CD4-positive, alpha-beta T cell treated with Interleukin-6 for 4 hours (primary cell): ENCODE measurements at regions not wholly inside any gene's neighbourhood (a gene's known extent, or its start where the extent isn't known, plus 50 kb on each side); places are given as distances from the start of the nearest gene placed in this dataset.

ENCODE experiments used
- DNase-seq: peaks from one replicate; pipeline ENCODE4 v3.0.0-alpha.2; 2020; ENCODE audit warnings: mixed read lengths

DNA sequence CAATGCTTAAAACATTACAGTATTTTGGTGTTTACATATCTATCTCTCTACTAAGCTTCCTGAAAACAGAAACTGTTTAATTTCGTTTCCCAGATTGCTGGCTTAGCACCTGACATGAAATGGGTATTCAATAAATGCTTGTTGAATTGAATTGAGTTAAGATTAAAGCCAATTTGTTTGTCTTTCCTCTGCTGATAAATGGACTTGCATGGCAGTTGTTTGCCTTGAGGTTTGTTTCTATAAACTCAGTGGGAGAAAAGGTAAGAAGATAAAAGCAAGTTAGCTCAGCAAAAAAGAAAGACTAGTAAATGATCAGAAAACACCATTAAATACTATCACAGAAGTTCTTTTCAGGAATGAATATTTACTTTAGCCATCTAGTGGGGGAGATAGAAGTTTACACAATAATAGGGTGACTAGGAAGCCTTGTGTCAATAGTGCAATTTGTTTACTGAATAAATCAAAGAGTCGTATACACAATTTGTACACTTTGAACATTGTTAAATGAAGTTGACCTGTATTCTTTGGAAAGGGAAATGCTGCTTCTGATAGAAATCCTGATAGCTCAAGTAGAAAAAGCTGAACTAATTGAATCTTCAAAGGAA is 754.5 kb upstream of the FAM98A start:
- no peak for DNase-seq

DNA sequence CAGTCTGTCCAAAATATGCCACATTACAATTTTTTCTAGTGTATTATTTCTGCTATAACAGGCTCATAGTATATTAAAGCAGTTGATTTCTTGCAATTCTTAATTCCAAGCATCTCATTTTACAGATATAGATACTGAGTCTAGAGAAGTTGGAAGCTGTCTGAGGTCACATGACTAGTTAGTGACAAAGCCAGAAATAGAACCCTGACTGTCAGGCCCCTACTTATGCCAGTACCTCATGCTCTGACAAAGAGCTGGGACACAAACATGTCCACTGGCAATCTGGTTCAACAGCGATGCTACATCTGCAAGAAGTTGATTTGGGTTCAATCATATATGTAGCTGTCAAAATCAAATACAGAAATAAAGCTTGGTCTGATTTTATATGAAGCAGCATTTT is 750.4 kb upstream of the FAM98A start:
- DNase-seq: no peak

DNA sequence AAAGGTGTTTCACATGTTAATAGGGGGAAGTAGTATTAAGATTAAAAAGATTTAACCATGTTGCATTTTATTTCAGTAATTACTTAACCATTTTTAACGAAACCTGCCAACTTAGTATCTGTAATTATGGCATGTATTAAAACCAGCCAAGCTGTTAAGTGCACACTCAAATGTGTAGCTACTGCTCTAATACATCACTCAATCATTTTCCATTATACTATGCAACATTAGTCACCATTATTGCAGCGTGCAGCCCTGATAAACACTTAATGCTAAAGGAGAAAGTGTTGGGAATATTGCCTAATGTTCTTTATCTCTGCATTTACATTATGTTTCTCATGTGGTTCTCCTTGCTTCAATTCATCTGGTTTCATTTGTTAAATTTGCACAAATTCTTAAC is 745.9 kb upstream of the FAM98A start:
- DNase-seq: no peak

DNA sequence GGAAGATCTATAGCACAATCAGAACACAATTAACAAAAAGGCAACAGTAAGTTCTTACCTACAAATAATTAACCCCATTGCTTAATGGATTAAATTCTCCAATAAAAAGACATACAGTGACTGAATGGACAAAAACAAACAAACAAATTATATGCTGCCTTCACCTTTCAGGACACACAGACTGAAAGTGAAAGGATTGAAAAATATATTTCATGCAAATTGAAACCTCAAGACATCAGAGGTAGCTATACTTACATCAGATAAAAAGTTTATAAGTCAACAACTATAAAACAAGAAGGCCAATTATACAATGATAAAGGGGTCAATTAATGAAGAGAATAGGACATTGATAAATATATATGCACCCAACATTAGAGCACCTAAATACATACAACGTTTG is 741.2 kb upstream of the FAM98A start:
- DNase-seq: no peak

DNA sequence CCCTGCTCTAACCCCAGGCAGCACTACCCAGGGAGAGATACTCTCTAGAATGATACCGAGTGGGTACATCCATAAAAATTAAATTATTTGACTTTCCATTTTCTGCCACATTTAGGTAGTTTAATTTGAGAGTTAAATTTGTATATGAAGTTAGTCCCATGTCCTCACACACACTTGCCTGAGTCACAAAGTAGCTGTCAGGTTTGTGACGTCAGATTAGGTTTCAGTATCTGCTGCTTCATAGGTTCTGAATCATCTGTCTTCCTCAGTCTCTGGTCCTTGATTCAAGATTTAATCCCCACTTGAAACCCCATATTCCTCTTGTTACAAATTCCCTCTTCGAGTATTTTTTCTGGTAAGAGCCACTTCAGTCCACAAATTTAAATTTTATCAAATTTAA is 738.6 kb upstream of the FAM98A start:
- no peak for DNase-seq

DNA sequence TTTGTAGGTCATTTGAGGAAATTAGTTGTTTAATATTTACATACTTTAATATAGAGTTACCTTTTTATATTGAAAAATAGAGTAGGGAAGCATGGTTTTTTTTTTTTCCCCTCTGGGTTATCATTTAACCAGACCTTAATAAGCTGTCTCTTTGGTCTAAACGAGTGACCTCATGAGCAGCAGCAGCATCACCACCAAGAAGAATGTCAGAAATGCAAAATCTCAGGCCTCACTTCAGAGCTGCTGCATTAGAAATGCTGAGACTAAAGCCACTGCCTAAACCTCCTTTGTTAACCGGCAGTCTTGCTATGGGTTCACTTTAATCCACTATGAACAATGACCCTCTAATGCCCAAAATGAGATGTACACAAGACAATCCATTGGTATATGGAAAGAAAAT is 733.7 kb upstream of the FAM98A start:
- no peak for DNase-seq

DNA sequence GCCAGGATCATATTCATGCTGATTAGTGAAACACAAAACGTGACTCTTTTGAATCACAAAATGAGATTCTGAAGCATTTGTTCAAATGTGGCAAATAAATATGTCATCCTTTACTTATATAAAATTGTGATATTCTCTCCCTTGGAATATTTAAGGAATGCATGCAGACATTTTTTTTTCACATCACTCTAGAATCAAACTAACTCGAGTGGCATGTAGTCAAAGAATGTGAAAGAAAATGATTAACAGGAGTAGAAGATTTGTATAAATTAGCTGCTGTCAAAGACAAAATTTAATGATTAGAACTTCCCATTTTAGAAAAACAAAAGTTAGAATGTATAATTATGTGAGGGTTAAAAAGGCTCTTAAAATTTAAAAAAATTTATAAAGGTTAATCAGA is 721.0 kb upstream of the FAM98A start:
- no peak for DNase-seq

DNA sequence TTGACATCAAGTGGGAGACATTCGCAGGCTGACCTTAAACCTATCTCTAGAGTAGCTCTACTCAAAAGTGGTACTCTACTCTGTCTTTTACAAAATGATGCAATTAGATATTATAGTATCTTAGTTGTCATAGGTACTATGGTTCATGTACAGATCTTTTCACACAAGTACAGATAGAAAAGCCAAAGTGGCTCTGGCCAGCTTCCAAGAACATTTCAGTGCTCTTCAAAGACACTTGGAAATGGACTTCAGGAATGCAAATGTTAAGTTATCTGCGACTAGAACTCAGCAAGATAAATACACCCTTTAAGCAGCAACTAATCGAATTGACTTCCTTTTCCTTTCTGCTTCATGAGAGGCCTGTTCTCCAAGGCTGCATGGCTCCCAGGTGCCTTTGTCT is 718.7 kb upstream of the FAM98A start:
- no peak for DNase-seq

DNA sequence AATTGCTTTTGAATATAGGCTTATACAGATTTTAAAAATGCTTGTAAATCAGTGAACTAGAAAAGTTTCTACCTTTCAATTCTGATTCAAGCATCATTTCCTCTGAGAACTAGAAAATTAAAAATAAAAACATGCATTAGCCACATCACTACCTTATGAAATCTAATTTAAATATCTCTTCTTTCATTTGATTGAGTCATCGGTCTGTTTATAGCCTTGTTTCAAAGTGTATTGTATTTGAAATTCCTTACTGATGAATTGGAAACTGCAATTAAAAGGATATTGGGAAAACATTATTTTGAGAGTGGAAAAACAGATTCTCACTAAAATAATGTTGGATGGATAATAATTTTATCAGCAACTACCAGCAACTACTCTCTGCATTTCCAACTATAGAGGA is 717.7 kb upstream of the FAM98A start:
- no peak for DNase-seq

DNA sequence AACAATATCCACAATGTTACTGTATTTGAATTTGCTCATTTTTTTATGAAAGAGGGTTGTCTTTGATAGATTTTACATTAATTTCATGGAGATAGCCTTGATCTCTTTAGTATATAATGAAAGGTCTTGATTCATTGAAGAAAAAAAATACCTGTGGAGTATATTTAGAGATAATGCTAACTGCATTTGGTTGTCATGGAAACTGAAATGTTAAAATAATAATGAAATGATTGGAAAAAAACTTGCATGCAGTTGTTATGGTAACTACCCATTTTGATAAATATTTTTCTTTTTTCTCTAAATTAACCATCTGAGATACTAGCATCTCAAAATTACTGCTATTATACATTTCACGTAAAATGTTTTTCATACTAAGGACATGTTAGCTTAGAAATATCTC is 712.7 kb upstream of the FAM98A start:
- no peak for DNase-seq

DNA sequence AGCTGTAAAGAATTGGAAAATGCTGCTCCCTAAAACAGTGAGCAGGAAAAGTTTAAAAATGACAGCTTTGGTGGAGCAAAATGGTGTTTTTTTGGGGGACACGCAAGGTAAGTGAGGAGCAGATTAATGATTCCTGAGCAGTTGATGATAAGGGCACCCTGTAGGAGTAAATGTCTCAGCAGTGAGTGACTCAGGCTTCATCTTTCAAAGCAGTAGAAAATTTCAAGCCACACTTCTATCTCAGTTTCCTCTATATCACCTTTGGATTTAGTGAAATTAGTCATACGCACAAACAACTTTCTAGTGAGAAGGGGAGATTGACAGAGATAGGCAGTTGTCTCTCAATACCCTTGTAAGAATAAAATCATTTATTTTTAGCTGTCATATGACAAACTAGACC is 709.0 kb upstream of the FAM98A start:
- DNase-seq: no peak

DNA sequence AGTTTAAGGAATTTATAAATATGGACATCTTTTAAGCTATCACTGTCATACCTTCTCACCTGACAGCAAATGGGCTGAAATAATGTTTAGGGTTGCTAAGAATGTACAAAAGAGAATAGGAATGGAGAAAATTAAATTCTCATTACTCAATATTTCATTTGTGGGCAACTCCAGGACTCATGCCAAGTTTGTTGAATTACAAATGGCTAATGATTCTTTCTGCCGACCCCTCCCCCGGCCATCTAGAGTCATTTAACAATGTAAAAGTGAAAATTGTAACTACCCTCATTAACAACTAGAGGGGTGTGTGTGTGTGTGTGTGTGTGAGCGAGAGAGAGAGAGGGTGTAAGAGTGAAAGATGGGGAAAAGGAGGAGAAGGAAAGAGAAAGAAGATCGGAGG is 708.5 kb upstream of the FAM98A start:
- no peak for DNase-seq

DNA sequence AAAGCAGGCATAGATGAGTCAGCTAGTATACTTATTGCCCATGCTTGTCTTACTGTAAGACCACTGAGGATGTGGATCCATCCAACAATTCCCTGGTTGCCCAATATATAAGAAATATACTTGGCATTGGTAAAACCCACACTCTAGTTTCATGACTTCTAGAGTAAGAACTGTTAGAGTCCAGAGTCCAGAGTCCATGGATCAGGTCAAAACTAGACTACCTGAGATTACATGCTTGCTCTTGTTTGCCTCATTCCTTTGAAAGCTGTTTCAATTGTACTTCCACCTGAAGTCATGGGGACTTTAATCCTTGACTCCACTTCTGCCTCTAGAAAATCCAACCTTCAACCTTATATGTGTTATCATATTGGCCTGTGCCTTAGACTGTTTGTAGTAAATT is 707.6 kb upstream of the FAM98A start:
- no peak for DNase-seq

DNA sequence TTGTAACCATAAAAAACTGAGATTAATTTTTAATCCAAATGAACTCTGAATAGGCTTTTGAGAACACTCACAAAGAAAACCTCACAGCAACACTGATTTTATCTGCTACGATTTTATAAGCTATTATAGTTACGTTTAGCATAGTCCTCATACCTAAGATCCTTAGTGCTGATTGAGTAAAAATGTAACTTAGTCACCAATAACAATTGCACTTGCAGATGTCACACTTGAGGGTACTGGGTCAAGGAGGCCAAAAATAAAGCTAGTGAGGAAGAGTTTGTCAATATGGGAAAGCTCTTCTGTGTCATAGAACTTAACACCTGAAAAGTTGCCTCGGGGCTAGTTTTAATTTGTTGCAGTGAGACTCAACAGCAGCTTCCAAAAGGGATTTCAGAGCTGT is 706.5 kb upstream of the FAM98A start:
- no peak for DNase-seq

DNA sequence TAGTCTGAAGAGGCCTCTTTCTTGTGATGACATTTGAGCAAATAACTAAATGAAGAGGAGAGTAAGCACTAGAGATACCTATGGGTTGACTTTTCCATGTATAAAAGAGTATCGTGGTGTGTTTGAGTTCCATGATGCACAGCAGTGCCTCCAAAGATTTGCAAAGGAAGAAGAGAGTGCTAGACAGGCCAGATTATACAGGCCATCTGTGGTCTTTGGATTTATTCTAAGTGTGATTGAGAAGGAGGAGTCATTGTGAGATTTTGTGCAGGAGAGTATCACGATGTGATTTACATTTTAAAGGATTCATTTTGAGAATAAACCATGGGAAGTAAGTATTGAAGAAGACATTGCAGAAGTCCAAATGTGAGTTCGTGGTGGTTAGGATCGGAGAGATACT is 695.9 kb upstream of the FAM98A start:
- no peak for DNase-seq

DNA sequence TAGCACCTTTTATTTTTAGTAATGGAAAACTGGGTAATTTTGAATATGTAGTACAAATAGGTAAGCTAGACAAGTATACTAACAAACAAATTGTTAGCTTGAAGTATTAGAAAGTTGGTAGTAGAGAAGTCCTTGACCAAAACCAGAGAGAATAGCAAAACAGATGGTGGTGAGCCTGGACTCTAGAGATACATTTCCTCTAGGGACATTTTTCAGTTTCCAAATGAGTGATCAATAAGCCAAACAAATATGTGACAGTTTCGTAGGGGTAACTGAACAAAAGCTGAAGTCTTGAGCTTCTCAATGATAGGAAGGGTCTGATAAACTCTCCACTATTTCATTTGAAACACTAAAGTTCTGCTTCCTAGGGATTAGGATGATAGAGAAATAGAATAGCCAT is 692.0 kb upstream of the FAM98A start:
- DNase-seq: no peak

DNA sequence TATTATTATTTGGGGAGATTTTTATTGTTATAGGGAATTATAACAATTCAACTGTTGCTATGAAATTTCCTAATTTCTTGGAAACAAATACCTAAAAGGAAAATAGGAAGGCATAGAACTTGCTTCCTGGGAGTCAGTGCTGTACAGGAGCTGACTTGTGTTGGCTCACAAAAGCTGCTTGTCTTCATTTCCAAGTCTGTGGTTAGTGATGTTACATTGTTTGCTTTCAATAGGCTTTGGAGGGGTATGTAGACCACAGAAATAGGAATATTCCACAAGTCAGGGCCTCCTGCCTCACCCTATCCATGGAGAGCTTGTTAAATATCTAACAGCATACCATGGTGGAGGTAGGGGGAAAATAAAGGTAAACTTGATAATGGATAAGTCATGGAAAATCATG is 688.9 kb upstream of the FAM98A start:
- DNase-seq: no peak

DNA sequence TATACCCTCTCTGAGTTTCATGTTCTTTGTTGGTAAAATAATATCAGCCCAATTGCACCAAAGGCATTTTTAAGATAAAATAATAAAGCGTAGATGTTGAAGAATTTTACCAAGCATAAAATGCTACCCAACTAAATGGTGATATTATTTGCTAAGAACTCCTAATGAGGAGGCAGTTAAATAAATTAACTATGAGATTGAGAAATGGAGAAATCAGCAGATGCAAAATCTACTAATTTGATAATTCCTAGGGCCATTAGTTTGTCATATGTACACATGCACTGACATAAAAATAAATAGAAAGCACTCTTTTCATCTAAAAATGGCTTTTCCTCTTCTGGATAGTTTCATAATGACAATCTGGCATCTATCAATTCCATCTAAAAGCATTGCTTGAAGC is 681.5 kb upstream of the FAM98A start:
- DNase-seq: no peak

DNA sequence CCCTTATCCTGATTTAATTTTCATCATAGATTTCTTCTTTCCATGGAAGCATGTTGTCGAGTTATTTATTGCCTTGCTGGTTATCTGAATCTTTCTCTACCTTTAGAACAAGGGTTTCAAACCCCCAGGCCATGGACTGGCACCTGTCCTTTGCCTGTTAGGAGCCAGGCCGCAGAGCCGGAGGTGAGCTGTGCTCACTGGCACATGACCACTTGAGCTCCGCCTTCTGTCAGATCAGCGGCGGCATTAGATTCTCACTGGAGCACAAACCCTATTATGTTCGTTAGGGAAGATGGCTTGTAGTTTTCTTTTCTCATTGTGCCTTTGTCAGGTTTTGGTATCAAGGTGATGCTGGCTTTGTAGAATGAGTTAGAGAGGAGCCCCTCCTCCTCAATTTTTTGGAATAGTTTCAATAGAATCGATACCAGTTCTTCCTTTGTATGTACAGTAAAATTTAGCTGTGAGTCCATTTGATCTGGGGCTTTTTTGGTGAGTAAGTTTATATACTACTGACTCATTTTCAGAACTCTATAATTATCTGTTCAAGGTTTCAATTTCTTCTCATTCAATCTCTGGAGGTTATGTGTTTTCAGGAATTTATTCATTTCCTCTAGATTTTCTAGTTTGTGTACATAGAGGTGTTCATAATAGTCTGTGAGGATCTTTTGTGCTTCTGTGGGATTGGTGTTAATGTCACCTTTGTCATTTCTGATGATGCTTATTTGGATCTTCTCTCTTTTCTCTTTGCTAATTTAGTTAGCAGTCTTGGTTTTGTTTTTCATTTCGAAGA is 668.0 kb upstream of the FAM98A start:
- no peak for DNase-seq

DNA sequence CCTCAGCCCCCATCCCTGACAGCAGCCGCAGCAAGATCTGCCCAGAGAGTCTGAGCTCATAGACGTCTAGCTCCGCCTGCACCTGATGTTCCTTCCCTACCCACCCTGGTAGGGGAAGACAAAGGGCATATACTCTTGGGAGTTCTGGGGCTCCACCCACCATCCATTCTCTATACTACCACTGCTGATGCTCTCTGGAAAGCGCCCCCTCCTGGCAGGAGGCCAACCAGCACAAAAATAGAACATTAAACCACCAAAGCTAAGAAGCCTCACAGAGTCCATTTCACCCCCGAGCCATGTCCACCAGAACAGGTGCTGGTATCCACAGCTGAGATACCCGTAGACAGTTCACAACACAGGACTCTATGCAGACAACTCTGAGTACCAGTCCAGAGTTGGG is 662.6 kb upstream of the FAM98A start:
- DNase-seq: no peak

DNA sequence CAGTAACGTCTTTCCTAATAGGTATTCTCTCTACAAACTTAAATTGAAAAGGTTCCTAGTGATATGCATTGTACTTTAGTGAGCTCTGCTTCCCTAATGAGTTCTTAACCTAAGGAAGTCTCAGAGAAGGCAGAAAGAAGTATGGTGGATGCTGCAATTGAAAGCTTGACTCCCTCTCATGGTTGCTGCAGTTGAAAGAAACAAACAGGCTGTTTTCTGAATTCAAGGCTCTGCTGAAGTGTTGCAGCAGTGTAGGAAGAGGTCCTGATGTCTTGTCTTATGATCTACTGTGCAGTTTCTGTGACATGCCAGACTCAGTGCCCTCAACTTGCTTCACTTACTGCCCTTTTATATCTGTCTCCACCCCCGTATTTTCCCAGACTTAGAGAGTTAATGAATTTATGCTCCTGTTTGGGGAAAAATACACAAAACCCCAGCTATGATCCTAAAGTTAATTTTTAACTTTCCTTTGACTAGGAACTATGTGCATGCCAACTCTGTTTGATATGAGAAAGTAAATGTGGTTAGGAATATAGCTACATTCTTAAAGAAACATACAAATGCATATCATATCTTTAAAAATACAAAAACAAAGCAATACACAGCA is 655.3 kb upstream of the FAM98A start:
- no peak for DNase-seq

DNA sequence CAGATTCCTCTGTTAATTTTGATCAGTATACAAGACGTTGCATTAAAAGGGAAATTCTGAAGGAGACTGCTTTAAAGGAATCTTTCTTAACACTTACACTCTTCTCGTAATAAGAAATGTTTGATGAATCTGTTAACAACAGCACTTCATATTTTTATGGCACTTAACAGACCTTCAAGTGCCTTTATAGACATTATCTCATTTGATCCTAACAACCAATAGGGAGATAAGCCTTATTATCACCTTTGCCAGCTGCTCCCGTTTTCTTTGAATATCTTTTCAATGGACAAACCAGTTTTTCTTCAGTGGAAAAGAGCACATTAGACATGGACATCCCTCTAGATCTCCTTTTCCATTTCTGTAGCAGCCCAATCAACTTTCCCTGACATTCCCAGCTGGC is 653.0 kb upstream of the FAM98A start:
- no peak for DNase-seq

DNA sequence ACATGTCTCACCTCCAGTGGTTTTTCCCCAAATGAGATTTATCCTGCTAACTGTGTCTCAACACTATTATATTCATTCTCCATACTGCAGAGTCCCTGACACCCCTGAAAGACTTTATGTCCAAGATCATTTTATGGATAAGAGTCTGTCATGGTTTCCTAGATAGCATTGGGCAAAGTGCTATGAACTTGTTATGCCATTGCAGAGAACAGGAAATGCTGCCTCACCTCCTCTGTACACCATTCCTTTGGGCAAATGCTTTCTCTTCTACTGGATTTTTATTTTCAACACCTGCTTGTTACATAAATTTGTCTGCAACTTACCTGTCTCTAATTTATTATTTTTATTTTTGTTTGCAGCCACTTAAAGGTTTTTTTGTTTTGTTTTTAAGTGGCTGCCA is 652.5 kb upstream of the FAM98A start:
- no peak for DNase-seq

DNA sequence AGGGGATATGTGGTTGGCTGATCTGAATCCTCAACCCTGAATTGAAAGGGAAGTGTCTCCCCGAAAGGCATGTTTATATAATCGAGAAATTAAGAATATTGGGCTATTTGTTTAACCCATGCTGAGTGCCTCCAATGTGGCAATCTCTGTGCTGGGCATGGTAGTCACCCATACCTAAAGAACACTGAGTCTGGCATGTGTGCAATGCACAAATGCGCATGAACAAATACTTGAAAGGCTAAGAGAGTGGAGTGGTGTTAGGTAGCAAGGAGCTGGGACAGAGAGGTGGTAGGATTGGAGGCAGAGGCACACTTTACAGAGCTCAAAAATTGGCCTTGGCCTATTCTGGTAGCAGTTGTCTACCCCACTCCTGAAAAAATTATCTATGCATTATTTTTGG is 645.1 kb upstream of the FAM98A start:
- DNase-seq: no peak

DNA sequence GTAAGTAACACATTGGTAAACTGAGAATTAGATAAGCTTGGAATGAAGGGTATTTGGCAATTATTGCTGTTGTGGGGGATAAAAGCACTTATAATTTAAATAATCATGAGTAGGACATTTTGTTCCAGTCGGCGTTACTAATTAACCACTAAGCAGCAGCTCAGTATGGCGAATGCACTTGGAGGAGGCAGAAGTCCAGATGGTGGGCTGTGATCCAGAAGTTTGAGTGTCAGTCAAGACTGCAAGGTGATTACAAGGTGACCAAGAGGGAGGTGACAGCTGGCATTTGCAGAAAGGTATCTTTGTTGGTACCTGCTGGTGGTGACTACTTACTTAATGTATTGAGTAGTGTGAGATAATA is 643.6 kb upstream of the FAM98A start:
- no peak for DNase-seq
